Osteoblast (primary cell): ENCODE measurements at regions not wholly inside any gene's neighbourhood (a gene's known extent, or its start where the extent isn't known, plus 50 kb on each side); places are given as distances from the start of the nearest gene placed in this dataset.
A peak's percentile ranks its signal among the peaks of the same experiment; 100 is the strongest.
"Not testable (repeated sequence)": the region's sequence is repeated elsewhere in the genome, so short reads cannot be mapped to it uniquely, and the experiment has no call there.

Experiments used
- DNase-seq: peaks from one replicate; pipeline ENCODE4 v3.0.0; 2011; ENCODE audit warnings: low spot score, mixed read lengths; ENCODE audit not compliant: insufficient read length; ENCODE audit errors: missing footprints
- H2AFZ ChIP-seq: 2 replicates; pipeline ENCODE4 v1.6.0; 2011; ENCODE audit warnings: mild to moderate bottlenecking, low read length
- H3K27ac ChIP-seq: 2 replicates; pipeline ENCODE4 v1.5.1; 2011; ENCODE audit warnings: mild to moderate bottlenecking, low read depth, low read length, moderate library complexity
- H3K27me3 ChIP-seq: 2 replicates; pipeline ENCODE4 v1.6.0; 2012; ENCODE audit warnings: mild to moderate bottlenecking, control low read depth, inconsistent platforms, low read length, moderate library complexity; ENCODE audit not compliant: insufficient read depth
- H3K36me3 ChIP-seq: 2 replicates; pipeline ENCODE4 v1.5.1; 2011; ENCODE audit warnings: mild to moderate bottlenecking, low read length, control low read depth, moderate library complexity; ENCODE audit not compliant: insufficient read depth
- H3K4me1 ChIP-seq: 2 replicates; pipeline ENCODE4 v1.5.1; 2011; ENCODE audit warnings: mild to moderate bottlenecking, low read length, control low read depth, moderate library complexity; ENCODE audit not compliant: insufficient read depth
- H3K4me2 ChIP-seq: 2 replicates; pipeline ENCODE4 v1.6.0; 2011; ENCODE audit warnings: mild to moderate bottlenecking, low read length; ENCODE audit not compliant: insufficient read depth
- H3K4me3 ChIP-seq: fragments of 200-600 bp; sonication (generic); 3 replicates; pipeline ENCODE4 v1.5.1; 2012; ENCODE audit warnings: mild to moderate bottlenecking, low read length, inconsistent platforms; ENCODE audit not compliant: insufficient read depth
- H3K79me2 ChIP-seq: 2 replicates; pipeline ENCODE4 v1.6.0; 2012; ENCODE audit warnings: mild to moderate bottlenecking, low read length, control low read depth, inconsistent platforms; ENCODE audit not compliant: insufficient read depth
- H3K9me3 ChIP-seq: 2 replicates; pipeline ENCODE4 v1.5.1; 2011; ENCODE audit warnings: low read depth, low read length, control low read depth
- H4K20me1 ChIP-seq: 2 replicates; pipeline ENCODE4 v1.6.0; 2012; ENCODE audit warnings: mild to moderate bottlenecking, low read length, control low read depth; ENCODE audit not compliant: insufficient read depth
- CTCF ChIP-seq: IDR thresholded peaks from 2 replicates; pipeline ENCODE4 v1.5.1; 2011; ENCODE audit warnings: mild to moderate bottlenecking, low read depth, low read length, moderate library complexity; ENCODE audit errors: extremely low read depth

GRCh38 chrX:7603387-7603786, 239.6 kb upstream of the VCX start:
- H3K27me3 ChIP-seq = no peaks in the 10 kb centered on the region
- no peak overlapping the region for H3K27ac ChIP-seq
- TF ChIP-seq CTCF = no peak
- no peak overlapping the region for H3K4me2 ChIP-seq
- no peaks in the 10 kb centered on the region for H3K9me3 ChIP-seq
- H3K79me2 ChIP-seq = no peaks in the 10 kb centered on the region
- H3K4me3 ChIP-seq = no peak overlapping the region
- no peak overlapping the region for H2AFZ ChIP-seq
- no peak for DNase-seq
- H3K36me3 ChIP-seq = no peaks in the 10 kb centered on the region
- H4K20me1 ChIP-seq = no peaks in the 10 kb centered on the region
- H3K4me1 ChIP-seq = no peaks in the 10 kb centered on the region

DNA sequence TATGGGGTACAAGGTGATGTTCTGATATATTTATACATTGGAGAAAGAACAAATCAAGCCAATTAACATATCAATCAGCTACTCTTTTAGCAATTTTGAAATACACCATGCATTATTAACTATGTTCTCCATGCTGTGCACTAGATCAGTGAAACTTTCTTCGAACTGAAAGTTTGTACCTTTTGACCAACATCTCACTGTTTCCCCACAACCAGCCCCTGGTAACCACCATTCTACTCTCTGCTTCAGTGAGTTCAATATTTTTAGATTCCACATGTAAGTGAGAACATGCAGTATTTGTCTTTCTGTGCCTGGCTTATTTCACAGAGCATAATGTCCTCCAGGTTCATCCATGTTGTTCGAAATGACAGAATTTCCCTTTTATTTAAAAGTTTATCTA, 246.1 kb upstream of the VCX start:
- TF ChIP-seq CTCF = no peak

DNA sequence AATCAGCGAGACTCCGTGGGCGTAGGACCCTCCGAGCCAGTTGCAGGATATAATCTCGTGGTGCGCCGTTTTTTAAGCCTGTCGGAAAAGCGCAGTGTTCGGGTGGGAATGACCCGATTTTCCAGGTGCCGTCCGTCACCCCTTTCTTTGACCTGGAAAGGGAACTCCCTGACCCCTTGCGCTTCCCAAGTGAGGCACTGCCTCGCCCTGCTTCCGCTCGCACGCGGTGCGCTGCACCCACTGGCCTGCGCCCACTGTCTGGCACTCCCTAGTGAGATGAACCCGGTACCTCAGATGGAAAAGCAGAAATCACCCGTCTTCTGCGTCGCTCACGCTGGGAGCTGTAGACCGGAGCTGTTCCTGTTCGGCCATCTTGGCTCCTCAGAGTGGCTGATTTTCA, 249.6 kb upstream of the VCX start:
- not testable (repeated sequence) for H4K20me1 ChIP-seq, H3K27ac ChIP-seq, H2AFZ ChIP-seq, H3K4me1 ChIP-seq, H3K79me2 ChIP-seq, H3K9me3 ChIP-seq, DNase-seq, H3K4me2 ChIP-seq, H3K36me3 ChIP-seq, H3K27me3 ChIP-seq, H3K4me3 ChIP-seq

More for the DNA sequence above, 246.1 kb upstream of the VCX start:
- H3K27me3 ChIP-seq = no peaks in the 10 kb centered on the region
- H4K20me1 ChIP-seq = no peaks in the 10 kb centered on the region
- no peaks in the 10 kb centered on the region for H3K79me2 ChIP-seq
- DNase-seq = no peak
- H2AFZ ChIP-seq = no peak overlapping the region
- no peaks in the 10 kb centered on the region for H3K4me1 ChIP-seq
- no peak overlapping the region for H3K4me2 ChIP-seq
- H3K9me3 ChIP-seq = no peaks in the 10 kb centered on the region
- no peaks in the 10 kb centered on the region for H3K36me3 ChIP-seq
- no peak overlapping the region for H3K4me3 ChIP-seq
- no peak overlapping the region for H3K27ac ChIP-seq

DNA sequence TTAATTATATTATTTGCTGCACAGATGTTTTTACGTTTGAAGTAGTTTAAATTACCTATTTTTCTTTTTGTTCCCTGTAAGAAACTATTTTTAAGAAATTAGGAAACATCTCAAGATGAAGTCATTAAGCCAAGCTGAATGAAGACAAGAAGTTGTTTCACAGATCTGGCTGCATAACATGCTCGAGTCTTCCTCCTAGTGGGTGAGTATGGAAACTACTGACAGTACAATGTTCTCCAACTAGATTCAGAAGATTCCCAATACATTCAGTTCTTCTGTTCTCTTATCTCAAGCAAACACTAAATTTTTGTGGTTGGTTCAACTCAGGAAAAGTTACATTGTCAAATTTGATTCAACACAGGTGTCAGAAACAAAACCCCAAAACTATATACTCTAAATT, 256.8 kb upstream of the VCX start:
- Histone ChIP-seq H3K27ac (no peak overlapping the region), H3K36me3 (no peaks in the 10 kb centered on the region), H3K4me1 (no peaks in the 10 kb centered on the region), H3K4me2 (no peak overlapping the region), H2AFZ (no peak overlapping the region), H3K4me3 (no peak overlapping the region), H3K9me3 (no peaks in the 10 kb centered on the region), H3K79me2 (no peaks in the 10 kb centered on the region), H3K27me3 (no peaks in the 10 kb centered on the region), H4K20me1 (no peaks in the 10 kb centered on the region)
- peak; percentile 50 for TF ChIP-seq CTCF
- DNase-seq = peak; percentile 43

DNA sequence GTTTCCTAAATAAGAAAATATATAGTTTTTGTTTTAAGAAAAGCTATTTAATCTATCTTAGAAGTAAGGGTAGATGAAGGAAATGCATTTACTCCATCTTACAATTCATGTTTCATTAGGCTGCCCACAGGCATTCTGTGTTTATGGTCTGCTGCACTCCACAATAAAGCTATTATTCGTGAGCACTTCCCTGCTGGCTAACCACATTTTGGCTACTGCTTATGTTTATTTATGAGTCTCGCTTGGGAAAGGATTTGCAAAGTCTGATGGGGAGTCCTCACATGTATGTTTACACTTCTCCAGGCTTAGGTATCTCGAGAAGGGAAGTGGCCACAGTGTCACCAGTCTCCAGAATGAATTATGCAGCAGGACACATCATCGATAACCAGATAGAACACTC, 260.8 kb upstream of the VCX start:
- Histone ChIP-seq H3K4me2 (no peak overlapping the region), H3K79me2 (no peaks in the 10 kb centered on the region), H3K27me3 (no peaks in the 10 kb centered on the region), H3K4me3 (no peak overlapping the region), H3K27ac (no peak overlapping the region), H3K36me3 (no peaks in the 10 kb centered on the region), H4K20me1 (no peaks in the 10 kb centered on the region), H2AFZ (no peak overlapping the region), H3K9me3 (no peaks in the 10 kb centered on the region), H3K4me1 (no peaks in the 10 kb centered on the region)
- no peak for TF ChIP-seq CTCF
- DNase-seq = no peak
